Astrocyte (in vitro differentiated cells and primary cell): ENCODE measurements at regions not wholly inside any gene's neighbourhood (a gene's known extent, or its start where the extent isn't known, plus 50 kb on each side); places are given as distances from the start of the nearest gene placed in this dataset.

Experiments used
- DNase-seq: peaks from one replicate; pipeline ENCODE4 v3.0.0-alpha.2; 2010; ENCODE audit warnings: low read depth
- FAIRE-seq: peaks from 2 replicates; lab custom pipeline; 2011; peaks lifted over from hg19 to GRCh38; lab: Jason Lieb, UNC
- H2AFZ ChIP-seq: 2 replicates; pipeline ENCODE4 v1.6.0; 2012; ENCODE audit warnings: low read depth, low read length, inconsistent platforms
- H3K27ac ChIP-seq: 2 replicates; pipeline ENCODE4 v1.5.1; 2011; ENCODE audit warnings: low read depth, low read length, inconsistent platforms
- H3K27me3 ChIP-seq: 2 replicates; pipeline ENCODE4 v1.6.0; 2011; ENCODE audit warnings: low read length, inconsistent platforms; ENCODE audit not compliant: insufficient read depth
- H3K36me3 ChIP-seq: 2 replicates; pipeline ENCODE4 v1.5.1; 2011; ENCODE audit warnings: low read length, inconsistent platforms; ENCODE audit not compliant: insufficient read depth
- H3K4me1 ChIP-seq: 2 replicates; pipeline ENCODE4 v1.5.1; 2011; ENCODE audit warnings: low read length, inconsistent platforms; ENCODE audit not compliant: insufficient read depth
- H3K4me2 ChIP-seq: 2 replicates; pipeline ENCODE4 v1.6.0; 2012; ENCODE audit warnings: low read length, inconsistent platforms
- H3K4me3 ChIP-seq: 2 replicates; pipeline ENCODE4 v1.5.1; 2011; ENCODE audit warnings: low read depth, mild to moderate bottlenecking, low read length, inconsistent platforms; ENCODE audit not compliant: insufficient read depth
- H3K79me2 ChIP-seq: 2 replicates; pipeline ENCODE4 v1.6.0; 2012; ENCODE audit warnings: mild to moderate bottlenecking, low read length, inconsistent platforms; ENCODE audit not compliant: insufficient read depth
- H3K9ac ChIP-seq: 2 replicates; pipeline ENCODE4 v1.6.0; 2012; ENCODE audit warnings: mild to moderate bottlenecking, low read length, inconsistent platforms
- H3K9me3 ChIP-seq: 2 replicates; pipeline ENCODE4 v1.5.1; 2012; ENCODE audit warnings: low read depth, mild to moderate bottlenecking, low read length, inconsistent platforms; ENCODE audit not compliant: insufficient read depth
- H4K20me1 ChIP-seq: 2 replicates; pipeline ENCODE4 v1.6.0; 2012; ENCODE audit warnings: low read length, inconsistent platforms; ENCODE audit not compliant: insufficient read depth
- H3K27ac Mint-ChIP-seq: one replicate; pipeline ENCODE4 v1.8.0; 2021; ENCODE audit warnings: mild to moderate bottlenecking, mixed read lengths; ENCODE audit not compliant: unreplicated experiment
- H3K27me3 Mint-ChIP-seq: one replicate; pipeline ENCODE4 v1.8.0; 2021; ENCODE audit warnings: low read depth, mixed read lengths; ENCODE audit not compliant: unreplicated experiment
- H3K36me3 Mint-ChIP-seq: one replicate; pipeline ENCODE4 v1.8.0; 2021; ENCODE audit warnings: low read depth, mixed read lengths; ENCODE audit not compliant: unreplicated experiment
- H3K4me1 Mint-ChIP-seq: one replicate; pipeline ENCODE4 v1.8.0; 2021; ENCODE audit warnings: low read depth, mixed read lengths; ENCODE audit not compliant: unreplicated experiment
- H3K4me3 Mint-ChIP-seq: one replicate; pipeline ENCODE4 v1.8.0; 2021; ENCODE audit warnings: mild to moderate bottlenecking, moderate library complexity, mixed read lengths; ENCODE audit not compliant: unreplicated experiment
- H3K9me3 Mint-ChIP-seq: one replicate; pipeline ENCODE4 v1.8.0; 2021; ENCODE audit warnings: mild to moderate bottlenecking, mixed read lengths; ENCODE audit not compliant: unreplicated experiment
- EZH2 ChIP-seq: IDR thresholded peaks from 2 replicates; pipeline ENCODE4 v1.6.1; 2012; ENCODE audit warnings: mild to moderate bottlenecking, low read length, inconsistent platforms; ENCODE audit not compliant: insufficient read depth
- TF ChIP-seq, protein P1 (sequence below): IDR thresholded peaks from 2 replicates; pipeline ENCODE4 v1.5.1; 2011; ENCODE audit warnings: low read depth, mild to moderate bottlenecking, inconsistent platforms, low read length, moderate library complexity; ENCODE audit not compliant: insufficient read depth

GRCh38 chr1:193951984-193952383, 765.6 kb upstream of the B3GALT2 start:
- no peaks in the 10 kb centered on the region for H4K20me1 ChIP-seq
- H3K27ac Mint-ChIP-seq: no peak overlapping the region
- no peak overlapping the region for H2AFZ ChIP-seq
- no peak for FAIRE-seq
- TF ChIP-seq EZH2: no peak
- TF ChIP-seq, protein P1, sequence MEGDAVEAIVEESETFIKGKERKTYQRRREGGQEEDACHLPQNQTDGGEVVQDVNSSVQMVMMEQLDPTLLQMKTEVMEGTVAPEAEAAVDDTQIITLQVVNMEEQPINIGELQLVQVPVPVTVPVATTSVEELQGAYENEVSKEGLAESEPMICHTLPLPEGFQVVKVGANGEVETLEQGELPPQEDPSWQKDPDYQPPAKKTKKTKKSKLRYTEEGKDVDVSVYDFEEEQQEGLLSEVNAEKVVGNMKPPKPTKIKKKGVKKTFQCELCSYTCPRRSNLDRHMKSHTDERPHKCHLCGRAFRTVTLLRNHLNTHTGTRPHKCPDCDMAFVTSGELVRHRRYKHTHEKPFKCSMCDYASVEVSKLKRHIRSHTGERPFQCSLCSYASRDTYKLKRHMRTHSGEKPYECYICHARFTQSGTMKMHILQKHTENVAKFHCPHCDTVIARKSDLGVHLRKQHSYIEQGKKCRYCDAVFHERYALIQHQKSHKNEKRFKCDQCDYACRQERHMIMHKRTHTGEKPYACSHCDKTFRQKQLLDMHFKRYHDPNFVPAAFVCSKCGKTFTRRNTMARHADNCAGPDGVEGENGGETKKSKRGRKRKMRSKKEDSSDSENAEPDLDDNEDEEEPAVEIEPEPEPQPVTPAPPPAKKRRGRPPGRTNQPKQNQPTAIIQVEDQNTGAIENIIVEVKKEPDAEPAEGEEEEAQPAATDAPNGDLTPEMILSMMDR: no peak
- H3K4me3 Mint-ChIP-seq: no peak overlapping the region
- H3K36me3 Mint-ChIP-seq: no peaks in the 10 kb centered on the region
- no peaks in the 10 kb centered on the region for H3K9me3 Mint-ChIP-seq
- no peak overlapping the region for H3K4me3 ChIP-seq
- H3K27me3 Mint-ChIP-seq: no peaks in the 10 kb centered on the region
- DNase-seq: no peak
- H3K27ac ChIP-seq: no peak overlapping the region
- no peaks in the 10 kb centered on the region for H3K4me1 Mint-ChIP-seq
- no peaks in the 10 kb centered on the region for H3K79me2 ChIP-seq
- no peak overlapping the region for H3K9ac ChIP-seq
- H3K36me3 ChIP-seq: no peaks in the 10 kb centered on the region
- H3K9me3 ChIP-seq: no peaks in the 10 kb centered on the region
- no peak overlapping the region for H3K4me2 ChIP-seq
- no peaks in the 10 kb centered on the region for H3K27me3 ChIP-seq
- H3K4me1 ChIP-seq: no peaks in the 10 kb centered on the region

DNA sequence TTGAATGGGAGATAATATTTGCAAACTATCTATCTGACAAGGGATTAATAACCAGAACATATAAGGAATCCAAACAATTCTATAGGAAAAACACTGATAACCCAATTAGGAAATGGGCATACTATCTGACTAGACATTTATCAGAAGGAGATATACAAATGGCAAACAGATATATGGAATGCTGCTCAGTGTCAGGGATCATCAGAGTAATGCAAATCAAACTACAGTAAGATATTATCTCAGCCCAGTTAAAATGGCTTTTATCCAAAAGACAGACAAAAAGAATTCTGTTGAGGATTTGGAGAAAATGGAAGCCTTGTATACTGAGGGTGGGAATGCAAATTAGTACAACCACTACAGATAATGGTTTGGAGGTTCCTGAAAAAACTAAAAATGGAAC, 758.0 kb upstream of the B3GALT2 start:
- H3K27ac ChIP-seq: no peak overlapping the region
- H3K27ac Mint-ChIP-seq: no peak overlapping the region
- no peaks in the 10 kb centered on the region for H3K36me3 Mint-ChIP-seq
- no peaks in the 10 kb centered on the region for H3K79me2 ChIP-seq
- H3K36me3 ChIP-seq: no peaks in the 10 kb centered on the region
- H3K4me1 ChIP-seq: no peaks in the 10 kb centered on the region
- no peak overlapping the region for H2AFZ ChIP-seq
- no peak overlapping the region for H3K4me3 ChIP-seq
- H4K20me1 ChIP-seq: no peaks in the 10 kb centered on the region
- no peak overlapping the region for H3K9ac ChIP-seq
- H3K27me3 ChIP-seq: no peaks in the 10 kb centered on the region
- H3K9me3 Mint-ChIP-seq: no peaks in the 10 kb centered on the region
- no peaks in the 10 kb centered on the region for H3K4me1 Mint-ChIP-seq
- TF ChIP-seq, protein P1: no peak
- TF ChIP-seq EZH2: no peak
- no peaks in the 10 kb centered on the region for H3K9me3 ChIP-seq
- H3K27me3 Mint-ChIP-seq: no peaks in the 10 kb centered on the region
- FAIRE-seq: no peak
- H3K4me2 ChIP-seq: no peak overlapping the region
- no peak for DNase-seq
- no peak overlapping the region for H3K4me3 Mint-ChIP-seq

DNA sequence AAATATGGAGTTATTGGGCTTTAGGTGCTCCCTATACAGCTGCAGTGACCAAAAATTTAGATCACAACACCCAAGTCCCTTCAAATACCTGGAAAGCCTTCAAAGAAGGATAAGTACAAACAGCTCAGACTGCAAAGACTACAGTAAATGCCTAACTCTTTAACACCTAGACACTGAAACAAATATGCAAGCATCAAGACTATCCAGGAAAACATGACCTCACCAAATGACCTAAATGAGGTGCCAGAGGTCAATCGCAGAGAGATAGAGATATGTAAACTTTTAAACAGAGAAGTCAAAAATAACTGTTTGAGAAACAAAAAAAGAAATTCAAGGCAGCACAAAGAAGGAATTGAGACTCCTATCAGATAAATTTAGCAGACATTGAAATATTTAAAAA, 753.8 kb upstream of the B3GALT2 start:
- no peak overlapping the region for H3K27ac Mint-ChIP-seq
- Histone ChIP-seq H3K9me3 (no peaks in the 10 kb centered on the region), H3K79me2 (no peaks in the 10 kb centered on the region), H3K27me3 (no peaks in the 10 kb centered on the region), H3K36me3 (no peaks in the 10 kb centered on the region), H3K4me1 (no peaks in the 10 kb centered on the region), H2AFZ (no peak overlapping the region), H3K4me2 (no peak overlapping the region), H4K20me1 (no peaks in the 10 kb centered on the region), H3K27ac (no peak overlapping the region), H3K4me3 (no peak overlapping the region), H3K9ac (no peak overlapping the region)
- DNase-seq: no peak
- H3K4me3 Mint-ChIP-seq: no peak overlapping the region
- no peaks in the 10 kb centered on the region for H3K27me3 Mint-ChIP-seq
- FAIRE-seq: no peak
- no peak for TF ChIP-seq EZH2
- TF ChIP-seq, protein P1: no peak
- H3K36me3 Mint-ChIP-seq: no peaks in the 10 kb centered on the region
- H3K9me3 Mint-ChIP-seq: no peaks in the 10 kb centered on the region
- H3K4me1 Mint-ChIP-seq: no peaks in the 10 kb centered on the region
